Activated CD8-positive, alpha-beta memory T cell treated with anti-CD3 and anti-CD28 coated beads, Interleukin-2, amount 10 ng/mL, durations not matched to agents 7 days and 5 days (primary cell): ENCODE measurements at regions not wholly inside any gene's neighbourhood (a gene's known extent, or its start where the extent isn't known, plus 50 kb on each side); places are given as distances from the start of the nearest gene placed in this dataset.

Source experiments
- ATAC-seq: fragments of 150-1000 bp; cut with Tn5 transposase; one replicate; pipeline ENCODE4 v1.10.0; 2021; ENCODE audit warnings: moderate library complexity
- CTCF ChIA-PET: fragments of 350-600 bp; sonication (Branson Sonifier 250); formaldehyde crosslinking; loops from one replicate; lab custom pipeline; 2021; ENCODE audit warnings: antibody characterized with exemption; lab: Charles Lee
- DNase-seq: peaks from one replicate; pipeline ENCODE4 v3.0.0-alpha.2; 2020
- H3K27ac Mint-ChIP-seq: one replicate; pipeline ENCODE4 v1.8.0; 2021; ENCODE audit warnings: mild to moderate bottlenecking, mixed read lengths
- H3K27me3 Mint-ChIP-seq: one replicate; pipeline ENCODE4 v1.8.0; 2021; ENCODE audit warnings: mixed read lengths
- H3K36me3 Mint-ChIP-seq: one replicate; pipeline ENCODE4 v1.8.0; 2021; ENCODE audit warnings: mild to moderate bottlenecking, mixed read lengths
- H3K4me1 Mint-ChIP-seq: one replicate; pipeline ENCODE4 v1.8.0; 2021; ENCODE audit warnings: mixed read lengths
- H3K4me3 Mint-ChIP-seq: one replicate; pipeline ENCODE4 v1.8.0; 2021; ENCODE audit warnings: mild to moderate bottlenecking, moderate library complexity, mixed read lengths
- H3K9me3 Mint-ChIP-seq: one replicate; pipeline ENCODE4 v1.8.0; 2022; ENCODE audit warnings: low read depth, mixed read lengths

DNA sequence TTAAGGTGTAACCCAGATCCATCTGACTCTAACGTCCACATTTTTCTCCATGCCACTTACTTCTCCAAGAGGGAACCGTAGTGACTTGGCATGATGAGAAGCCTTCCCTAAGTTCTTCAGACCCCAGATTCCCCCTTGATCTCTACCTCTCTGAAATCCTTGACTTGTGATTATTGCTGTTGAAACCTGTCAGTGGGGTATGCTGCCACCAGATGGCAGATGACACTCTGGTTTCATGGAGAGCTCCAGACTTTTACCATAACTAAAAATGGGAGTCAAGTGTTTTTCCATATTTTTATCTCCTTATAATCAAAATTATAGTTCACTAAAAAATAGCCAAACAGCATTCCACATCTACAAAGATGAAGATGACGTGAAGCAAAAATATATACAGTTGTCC is 504.2 kb downstream of the SOX6 start:
- CTCF ChIA-PET: no interaction called here
- DNase-seq: no peak
- no peaks in the 10 kb centered on the region for H3K36me3 Mint-ChIP-seq

DNA sequence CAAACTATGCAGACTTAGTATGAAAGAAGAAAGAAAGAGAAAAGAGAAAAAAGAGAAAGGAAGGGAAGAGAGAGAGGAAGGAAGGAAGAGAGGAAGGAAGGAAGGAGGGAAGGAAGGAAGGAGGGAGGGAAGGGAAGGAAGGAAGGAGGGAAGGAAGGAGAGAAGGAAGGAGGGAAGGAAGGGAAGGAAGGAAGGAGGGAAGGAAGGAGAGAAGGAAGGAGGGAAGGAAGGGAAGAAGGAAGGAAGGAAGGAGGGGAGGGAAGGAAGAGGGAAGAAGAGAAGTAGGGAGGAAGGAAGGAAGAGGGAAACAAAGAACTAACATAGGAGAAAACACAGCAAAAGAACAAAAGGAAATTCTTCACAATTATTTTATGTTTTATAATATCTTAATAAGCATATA is 502.1 kb downstream of the SOX6 start:
- no peak overlapping the region for H3K4me3 Mint-ChIP-seq
- H3K27ac Mint-ChIP-seq: no peak overlapping the region
- CTCF ChIA-PET: no interaction called here
- H3K4me1 Mint-ChIP-seq: no peaks in the 10 kb centered on the region
- H3K27me3 Mint-ChIP-seq: no peaks in the 10 kb centered on the region
- no peaks in the 10 kb centered on the region for H3K9me3 Mint-ChIP-seq
- ATAC-seq (no peak), DNase-seq (no peak)
- H3K36me3 Mint-ChIP-seq: no peaks in the 10 kb centered on the region

More for the DNA sequence above, 504.2 kb downstream of the SOX6 start:
- no peaks in the 10 kb centered on the region for H3K9me3 Mint-ChIP-seq
- H3K27ac Mint-ChIP-seq: no peak overlapping the region
- H3K27me3 Mint-ChIP-seq: no peaks in the 10 kb centered on the region
- no peak for ATAC-seq
- H3K4me3 Mint-ChIP-seq: no peak overlapping the region
- no peaks in the 10 kb centered on the region for H3K4me1 Mint-ChIP-seq

DNA sequence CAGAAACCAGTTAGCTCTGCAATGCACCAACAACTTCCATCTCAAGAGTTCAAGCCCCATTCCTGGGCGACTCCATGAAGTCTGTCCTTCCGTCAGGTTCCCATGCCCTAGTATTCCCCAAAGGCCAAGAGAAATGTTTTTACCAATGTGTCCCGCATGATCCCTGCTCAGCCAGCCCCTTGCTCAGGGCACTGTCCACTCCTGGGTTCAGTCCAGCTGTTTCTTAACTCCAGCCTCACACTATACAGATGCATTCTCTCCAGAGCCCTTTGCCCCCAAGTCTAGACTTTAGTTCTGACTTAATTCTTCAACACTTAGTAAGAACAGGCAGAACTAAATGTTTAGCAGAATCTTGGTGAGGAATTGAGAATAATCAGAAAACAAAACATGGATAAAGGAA is 497.5 kb downstream of the SOX6 start:
- Mint-ChIP-seq H3K9me3 (no peaks in the 10 kb centered on the region), H3K4me3 (no peak overlapping the region), H3K27me3 (no peaks in the 10 kb centered on the region), H3K4me1 (no peaks in the 10 kb centered on the region), H3K36me3 (no peaks in the 10 kb centered on the region), H3K27ac (no peak overlapping the region)
- no peak for ATAC-seq
- no peak for DNase-seq
- CTCF ChIA-PET: no interaction called here

DNA sequence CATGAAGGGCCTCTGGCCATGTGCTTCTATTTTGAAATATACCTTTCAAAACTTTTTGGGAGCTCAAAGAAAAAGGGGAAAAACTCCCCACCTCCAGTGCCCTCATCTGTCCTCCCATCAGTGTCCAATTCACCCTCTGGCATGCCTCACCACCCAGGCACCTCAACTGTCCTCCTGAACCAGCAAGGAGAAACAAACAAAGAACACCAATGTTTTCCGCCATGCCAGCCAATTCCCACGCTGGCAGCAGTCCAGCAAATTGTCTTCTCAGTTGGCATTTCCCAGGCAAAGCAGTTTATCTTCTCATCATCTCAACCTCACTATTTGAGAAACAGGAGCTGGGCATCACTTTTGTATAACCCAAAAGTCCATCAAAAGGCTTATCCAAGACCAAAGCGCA is 496.9 kb downstream of the SOX6 start:
- H3K27me3 Mint-ChIP-seq: no peaks in the 10 kb centered on the region
- no peak overlapping the region for H3K27ac Mint-ChIP-seq
- no peaks in the 10 kb centered on the region for H3K4me1 Mint-ChIP-seq
- CTCF ChIA-PET: no interaction called here
- no peaks in the 10 kb centered on the region for H3K9me3 Mint-ChIP-seq
- H3K4me3 Mint-ChIP-seq: no peak overlapping the region
- no peaks in the 10 kb centered on the region for H3K36me3 Mint-ChIP-seq
- DNase-seq: no peak
- ATAC-seq: no peak

GRCh38 chr11:15861256-15861655 is 495.1 kb downstream of the SOX6 start:
- CTCF ChIA-PET: no interaction called here
- ATAC-seq (no peak), DNase-seq (no peak)
- Mint-ChIP-seq H3K36me3 (no peaks in the 10 kb centered on the region), H3K4me3 (no peak overlapping the region), H3K4me1 (no peaks in the 10 kb centered on the region), H3K27ac (no peak overlapping the region), H3K27me3 (no peaks in the 10 kb centered on the region), H3K9me3 (no peaks in the 10 kb centered on the region)

- CTCF ChIA-PET: no interaction called here
- Mint-ChIP-seq H3K4me1 (no peaks in the 10 kb centered on the region), H3K4me3 (no peak overlapping the region), H3K9me3 (no peaks in the 10 kb centered on the region), H3K36me3 (no peaks in the 10 kb centered on the region), H3K27me3 (no peaks in the 10 kb centered on the region), H3K27ac (no peak overlapping the region)
- no peak for ATAC-seq
- no peak for DNase-seq
These were observed 492.9 kb downstream of the SOX6 start for GRCh38 chr11:15863411-15863810.

GRCh38 chr11:15864026-15864805 is 492.1 kb downstream of the SOX6 start:
- H3K36me3 Mint-ChIP-seq: no peaks in the 10 kb centered on the region
- ATAC-seq: no peak
- H3K9me3 Mint-ChIP-seq: no peaks in the 10 kb centered on the region
- CTCF ChIA-PET: no interaction called here
- H3K27ac Mint-ChIP-seq: no peak overlapping the region
- DNase-seq: no peak
- no peak overlapping the region for H3K4me3 Mint-ChIP-seq
- H3K27me3 Mint-ChIP-seq: no peaks in the 10 kb centered on the region
- no peaks in the 10 kb centered on the region for H3K4me1 Mint-ChIP-seq

DNA sequence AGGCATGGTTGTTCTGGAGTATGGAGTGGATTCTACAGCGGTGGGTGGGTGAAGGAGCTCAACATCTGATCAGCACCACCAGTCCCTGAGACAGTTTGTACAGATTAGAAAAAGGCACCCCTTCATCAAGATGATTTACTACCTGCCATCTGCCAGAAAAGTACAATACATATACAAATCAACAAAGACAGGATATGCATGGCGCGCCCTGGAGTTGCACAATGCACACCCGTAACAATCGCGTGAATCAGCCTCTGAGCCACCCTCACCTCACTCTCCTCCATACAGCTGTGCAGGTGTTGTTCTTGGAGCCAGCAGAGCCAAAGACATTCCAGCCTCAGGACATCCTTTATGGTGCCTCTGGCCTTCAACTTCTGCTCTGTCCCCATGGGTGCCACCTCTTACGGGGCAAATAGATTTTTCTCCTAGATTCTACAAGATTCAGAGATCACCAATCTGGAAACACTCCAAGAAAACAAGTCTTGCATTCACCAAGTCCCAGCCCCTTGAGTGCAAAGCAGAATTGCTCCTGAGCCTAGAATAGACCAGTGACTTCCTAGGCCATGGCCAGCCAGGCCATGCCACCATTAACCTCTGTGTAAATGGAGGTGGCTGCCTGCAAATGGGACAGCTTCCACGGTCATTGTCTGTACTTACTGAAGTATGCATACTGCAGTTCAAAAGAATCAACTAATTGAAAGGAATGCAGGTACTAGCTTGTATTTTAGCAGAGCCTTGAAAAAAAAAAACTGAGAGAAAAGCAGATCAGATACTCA is 490.9 kb downstream of the SOX6 start:
- Mint-ChIP-seq H3K9me3 (no peaks in the 10 kb centered on the region), H3K27ac (no peak overlapping the region), H3K4me3 (no peak overlapping the region), H3K4me1 (no peaks in the 10 kb centered on the region), H3K27me3 (no peaks in the 10 kb centered on the region), H3K36me3 (no peaks in the 10 kb centered on the region)
- no peak for ATAC-seq
- CTCF ChIA-PET: no interaction called here
- DNase-seq: no peak

DNA sequence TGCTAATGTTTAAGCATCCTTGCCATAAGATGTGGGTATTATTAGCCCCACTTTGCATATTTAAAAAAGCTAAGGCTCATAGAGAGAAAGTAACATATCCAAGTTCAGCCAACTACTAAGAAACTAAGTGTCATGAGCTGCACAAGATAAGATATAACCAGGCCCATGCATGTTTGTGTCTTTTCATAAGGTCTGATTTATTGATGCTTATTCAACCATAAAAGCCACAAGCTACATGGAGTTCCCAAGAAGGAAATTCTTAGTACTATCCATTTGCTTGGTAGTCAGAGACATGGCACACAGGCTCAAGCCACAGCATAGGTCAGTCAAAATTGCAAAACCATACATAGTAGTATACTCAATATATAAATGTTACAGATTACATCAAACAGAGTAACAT is 488.5 kb downstream of the SOX6 start:
- Mint-ChIP-seq H3K27ac (no peak overlapping the region), H3K4me3 (no peak overlapping the region), H3K9me3 (no peaks in the 10 kb centered on the region), H3K4me1 (no peaks in the 10 kb centered on the region), H3K36me3 (no peaks in the 10 kb centered on the region), H3K27me3 (no peaks in the 10 kb centered on the region)
- CTCF ChIA-PET: no interaction called here
- no peak for DNase-seq
- ATAC-seq: no peak

DNA sequence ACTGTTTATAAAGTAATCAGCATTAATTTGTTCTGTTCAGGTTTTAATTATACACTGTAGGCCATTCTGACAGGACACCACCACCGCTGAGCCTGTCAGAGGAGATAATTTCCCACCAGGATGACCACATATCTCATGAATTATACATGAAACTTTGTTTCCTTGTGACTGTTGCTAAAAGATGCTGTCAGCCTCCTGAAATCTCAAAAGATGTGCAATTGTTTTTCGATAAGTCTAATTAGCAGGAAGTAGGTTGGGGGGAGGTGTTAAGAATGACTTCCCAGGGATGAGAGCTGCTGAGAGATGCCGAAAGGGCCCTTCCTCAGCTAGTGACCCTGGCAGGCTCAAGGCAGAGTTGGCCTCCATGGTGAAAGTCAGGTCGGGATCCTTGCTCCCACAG is 485.4 kb downstream of the SOX6 start:
- Mint-ChIP-seq H3K27ac (no peak overlapping the region), H3K4me1 (no peaks in the 10 kb centered on the region), H3K36me3 (no peaks in the 10 kb centered on the region), H3K4me3 (no peak overlapping the region), H3K9me3 (no peaks in the 10 kb centered on the region), H3K27me3 (no peaks in the 10 kb centered on the region)
- DNase-seq: no peak
- no peak for ATAC-seq
- CTCF ChIA-PET: no interaction called here

- ATAC-seq (no peak), DNase-seq (no peak)
- CTCF ChIA-PET: no interaction called here
- Mint-ChIP-seq H3K4me1 (no peaks in the 10 kb centered on the region), H3K27ac (no peak overlapping the region), H3K27me3 (no peaks in the 10 kb centered on the region), H3K4me3 (no peak overlapping the region), H3K9me3 (no peaks in the 10 kb centered on the region), H3K36me3 (no peaks in the 10 kb centered on the region)
These were observed 484.3 kb downstream of the SOX6 start for GRCh38 chr11:15871904-15872626.

DNA sequence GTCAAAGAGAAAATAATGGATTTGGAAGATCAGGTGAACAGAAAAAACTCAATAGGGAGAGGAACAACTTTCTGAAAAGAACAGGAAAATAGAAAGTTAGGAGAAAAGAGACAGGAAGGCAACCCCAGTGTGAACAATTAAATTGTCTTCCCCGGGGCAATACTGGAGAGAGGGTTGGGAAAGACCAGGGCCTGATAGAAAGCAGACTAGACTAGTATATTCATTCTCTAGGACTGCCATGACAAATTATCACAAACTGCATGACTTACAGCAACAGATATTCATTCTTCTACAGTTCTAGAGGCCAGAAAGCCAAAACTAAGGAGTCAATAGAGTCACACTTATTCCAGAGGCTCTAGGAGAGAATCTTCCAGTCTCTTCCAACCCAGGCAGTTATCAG is 482.8 kb downstream of the SOX6 start:
- no peaks in the 10 kb centered on the region for H3K27me3 Mint-ChIP-seq
- H3K36me3 Mint-ChIP-seq: no peaks in the 10 kb centered on the region
- no peak for DNase-seq
- no peak overlapping the region for H3K27ac Mint-ChIP-seq
- CTCF ChIA-PET: no interaction called here
- no peaks in the 10 kb centered on the region for H3K9me3 Mint-ChIP-seq
- no peak overlapping the region for H3K4me3 Mint-ChIP-seq
- no peak for ATAC-seq
- no peaks in the 10 kb centered on the region for H3K4me1 Mint-ChIP-seq

DNA sequence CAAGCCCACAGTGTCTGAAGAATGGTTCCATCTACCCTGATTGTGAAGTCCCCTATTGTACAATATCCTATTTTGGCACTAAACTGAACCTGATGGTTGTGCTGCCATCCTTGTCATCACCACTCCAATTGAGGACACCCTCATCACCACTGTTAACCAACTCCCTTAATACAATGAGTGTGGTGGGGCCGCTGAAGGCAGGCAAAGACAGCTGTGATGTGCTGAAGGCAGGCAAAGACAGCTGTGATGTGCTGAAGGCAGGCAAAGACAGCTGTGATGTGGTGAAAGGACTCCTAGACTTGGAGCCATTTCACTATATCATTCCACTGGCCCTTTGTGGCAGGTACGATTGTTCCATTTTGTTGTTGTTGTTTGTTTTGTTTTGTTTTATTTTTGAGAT is 481.6 kb downstream of the SOX6 start:
- no peaks in the 10 kb centered on the region for H3K27me3 Mint-ChIP-seq
- DNase-seq (no peak), ATAC-seq (no peak)
- no peaks in the 10 kb centered on the region for H3K9me3 Mint-ChIP-seq
- H3K4me3 Mint-ChIP-seq: no peak overlapping the region
- CTCF ChIA-PET: no interaction called here
- H3K36me3 Mint-ChIP-seq: no peaks in the 10 kb centered on the region
- H3K27ac Mint-ChIP-seq: no peak overlapping the region
- no peaks in the 10 kb centered on the region for H3K4me1 Mint-ChIP-seq

- Mint-ChIP-seq H3K9me3 (no peaks in the 10 kb centered on the region), H3K36me3 (no peaks in the 10 kb centered on the region), H3K27me3 (no peaks in the 10 kb centered on the region), H3K4me3 (no peak overlapping the region), H3K4me1 (no peaks in the 10 kb centered on the region), H3K27ac (no peak overlapping the region)
- CTCF ChIA-PET: no interaction called here
- DNase-seq (no peak), ATAC-seq (no peak)
These were observed 481.0 kb downstream of the SOX6 start for GRCh38 chr11:15875393-15875792.
